ENCODE measurements at regions not wholly inside any gene's neighbourhood (a gene's known extent, or its start where the extent isn't known, plus 50 kb on each side); places are given as distances from the start of the nearest gene placed in this dataset.
"Not testable (repeated sequence)": the region's sequence is repeated elsewhere in the genome, so short reads cannot be mapped to it uniquely, and the experiment has no call there.

GRCh38 chr16:16550824-16551223 is 171.9 kb downstream of the NPIPA7 start:
- TF ChIP-seq CTCF (IDR thresholded peaks at IDR 0.05); POLR2A (IDR thresholded peaks at IDR 0.05); EP300 (IDR thresholded peaks at IDR 0.05; ENCODE audit: low read depth): not testable (repeated sequence)
